Islet precursor cell (in vitro differentiated cells): ENCODE measurements at regions not wholly inside any gene's neighbourhood (a gene's known extent, or its start where the extent isn't known, plus 50 kb on each side); places are given as distances from the start of the nearest gene placed in this dataset.
"Not testable (repeated sequence)": the region's sequence is repeated elsewhere in the genome, so short reads cannot be mapped to it uniquely, and the experiment has no call there.

ENCODE experiments used
- DNase-seq: peaks from one replicate; pipeline ENCODE4 v3.0.0-alpha.2; 2018

DNA sequence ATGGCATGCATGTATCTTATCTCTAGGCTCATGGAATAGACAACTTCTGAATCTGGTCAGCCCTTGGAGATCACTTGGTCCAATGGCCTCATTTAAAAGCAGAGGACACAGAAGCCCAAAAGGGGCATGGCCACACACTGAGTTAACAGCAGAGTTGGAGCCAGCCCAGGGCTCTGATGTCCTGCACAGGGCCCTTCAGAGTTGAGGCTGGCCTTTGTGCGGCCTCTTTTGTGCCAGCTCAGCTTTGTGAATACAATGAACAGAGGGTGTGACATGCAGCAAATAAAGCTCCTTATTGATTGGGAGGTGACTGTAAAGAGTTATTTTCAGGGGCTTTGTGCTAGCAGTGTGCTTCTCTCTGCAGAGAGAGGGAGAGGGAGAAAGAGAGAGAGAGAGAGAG is 150.1 kb upstream of the STK32A start:
- DNase-seq: no peak

GRCh38 chr5:147085409-147085808 is 149.4 kb upstream of the STK32A start:
- no peak for DNase-seq

GRCh38 chr5:147092044-147092443 is 142.8 kb upstream of the STK32A start:
- no peak for DNase-seq

DNA sequence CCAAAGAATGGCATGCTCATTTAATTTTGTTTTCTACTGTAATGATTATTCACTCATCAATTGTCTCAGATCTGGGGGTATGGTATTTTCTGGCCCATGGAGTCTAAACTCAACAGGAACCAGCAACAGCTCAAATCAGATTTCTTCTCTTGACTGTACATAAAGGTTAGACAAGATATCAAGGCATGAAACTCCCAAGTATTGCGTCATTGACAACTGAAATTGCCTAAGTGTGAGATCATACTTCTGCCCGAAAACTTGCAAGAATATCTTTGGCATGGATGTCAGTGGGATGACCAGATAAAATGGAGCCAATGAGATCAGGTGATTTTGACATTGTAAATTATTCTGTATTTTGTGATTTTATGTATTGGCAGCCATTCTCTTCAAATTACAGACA is 141.7 kb upstream of the STK32A start:
- DNase-seq: no peak

DNA sequence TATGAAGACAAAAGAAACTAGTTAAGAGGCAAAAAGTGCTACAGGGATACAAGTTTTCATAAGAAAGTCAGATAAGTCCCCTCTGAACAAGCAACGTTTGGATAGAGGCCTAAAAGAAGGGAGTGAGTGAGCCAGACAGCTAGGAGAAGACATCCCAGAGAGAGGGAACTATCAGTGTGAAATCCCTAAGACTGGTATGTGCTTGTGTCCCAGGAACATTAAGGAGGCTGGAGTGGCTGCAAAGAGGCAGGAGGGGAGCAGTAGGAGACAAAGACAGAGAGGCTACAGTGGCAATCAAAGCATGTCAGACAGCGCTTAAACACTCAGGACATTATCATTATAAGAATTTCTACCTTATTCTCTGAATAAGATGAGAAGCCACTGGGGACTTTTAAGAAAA is 139.1 kb upstream of the STK32A start:
- DNase-seq: no peak

GRCh38 chr5:147098233-147098790 is 136.5 kb upstream of the STK32A start:
- peak; percentile 84 for DNase-seq

GRCh38 chr5:147101659-147102369 is 133.0 kb upstream of the STK32A start:
- DNase-seq: peak; percentile 59

DNA sequence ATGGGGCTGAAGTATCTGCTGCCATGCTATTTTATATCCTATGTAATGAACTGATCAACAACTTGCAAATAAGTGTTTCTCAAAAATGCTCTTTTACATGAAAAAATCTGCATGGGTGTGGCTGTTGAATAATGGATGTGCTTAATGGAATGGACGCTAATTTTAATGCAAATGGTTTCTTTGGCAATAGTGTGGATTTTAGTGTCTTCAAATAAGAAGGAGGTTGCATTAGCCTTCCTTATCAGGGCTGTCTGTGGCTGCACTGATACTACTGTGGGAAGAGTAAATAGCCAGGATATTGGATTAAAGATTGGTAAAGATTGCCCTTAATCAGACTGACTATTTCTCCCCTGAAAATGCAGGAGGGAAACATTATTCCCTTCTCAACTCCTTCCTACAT is 121.9 kb upstream of the STK32A start:
- no peak for DNase-seq

DNA sequence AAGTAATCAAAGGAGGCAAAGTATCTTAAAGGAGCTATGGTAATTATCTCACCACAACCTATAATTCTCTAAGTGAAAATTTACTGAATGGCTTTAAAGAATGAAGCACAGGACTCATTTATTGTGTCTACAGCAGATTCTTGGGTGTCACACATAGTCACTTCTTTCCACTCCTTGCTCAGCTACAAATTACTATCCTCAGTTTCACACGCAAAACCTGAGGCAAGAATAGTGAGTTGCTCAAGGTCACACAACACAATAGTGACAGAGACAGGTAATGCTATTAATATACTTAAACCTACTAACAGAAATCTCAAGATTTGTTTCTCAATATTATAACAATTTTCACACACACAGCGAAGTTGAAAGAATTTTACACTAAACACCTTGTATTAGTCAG is 120.9 kb upstream of the STK32A start:
- DNase-seq: no peak

GRCh38 chr5:147139759-147140158 is 95.1 kb upstream of the STK32A start:
- DNase-seq: not testable (repeated sequence)

DNA sequence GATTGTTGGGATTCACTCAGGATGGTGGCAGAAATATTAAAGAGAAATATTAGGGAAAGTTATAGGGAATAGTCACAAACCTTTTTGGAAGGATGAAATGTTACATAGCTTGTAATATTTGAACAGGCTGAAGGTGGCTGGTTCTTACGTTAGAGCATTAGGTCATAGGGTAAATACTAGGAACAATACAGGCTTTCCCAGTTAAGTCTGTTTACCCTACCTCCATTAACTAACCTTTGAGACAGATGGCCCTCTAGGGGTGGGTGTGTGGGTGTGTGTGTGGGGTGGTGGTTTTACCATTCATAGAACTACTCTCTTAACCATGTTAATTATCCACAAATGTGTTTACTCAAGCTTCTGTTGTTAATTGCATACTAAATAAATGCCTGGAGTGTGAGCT is 94.3 kb upstream of the STK32A start:
- DNase-seq: no peak

DNA sequence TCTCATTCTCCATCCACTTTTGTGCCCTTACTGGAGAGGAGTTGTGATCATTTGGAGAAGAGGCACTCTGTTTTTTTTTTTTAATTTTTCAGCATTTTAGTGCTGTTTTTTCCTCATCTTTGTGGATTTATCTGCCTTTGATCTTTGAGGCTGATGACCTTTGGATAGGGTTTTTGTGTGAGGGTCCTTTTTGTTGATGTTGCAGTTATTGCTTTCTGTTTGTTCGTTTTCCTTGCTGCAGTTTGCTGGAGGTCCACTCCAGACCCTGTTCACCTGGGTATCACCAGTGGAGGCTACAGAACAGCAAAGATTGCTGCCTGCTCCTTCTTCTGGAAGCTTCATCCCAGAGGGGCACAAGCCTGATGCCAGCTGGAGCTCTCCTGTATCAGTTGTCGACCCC is 93.2 kb upstream of the STK32A start:
- DNase-seq: not testable (repeated sequence)

GRCh38 chr5:147143215-147143614 is 91.6 kb upstream of the STK32A start:
- no peak for DNase-seq

- no peak for DNase-seq
Observed at GRCh38 chr5:147145328-147145727, 89.5 kb upstream of the STK32A start.

- DNase-seq: no peak
Observed at GRCh38 chr5:147148715-147149114, 86.1 kb upstream of the STK32A start.

GRCh38 chr5:147152086-147152485 is 82.7 kb upstream of the STK32A start:
- no peak for DNase-seq

DNA sequence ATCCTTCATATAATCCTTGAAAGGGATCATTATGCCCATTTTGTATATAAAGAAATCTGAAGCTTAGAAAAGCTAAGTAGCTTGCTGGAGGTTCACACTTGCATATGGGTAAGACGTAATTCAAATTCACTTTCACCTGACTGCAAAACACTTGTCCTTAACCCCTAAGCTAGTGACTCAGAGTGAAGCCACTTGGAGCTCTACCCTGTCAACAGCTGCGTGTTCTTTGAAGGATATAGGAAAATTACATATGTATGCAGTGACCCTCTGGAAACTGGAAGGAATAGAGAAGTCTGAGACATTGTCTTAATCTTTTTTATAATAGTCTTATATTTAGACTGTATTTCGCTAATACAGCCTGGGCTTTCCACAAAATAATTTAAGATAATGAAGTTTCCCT is 80.0 kb upstream of the STK32A start:
- DNase-seq: no peak

DNA sequence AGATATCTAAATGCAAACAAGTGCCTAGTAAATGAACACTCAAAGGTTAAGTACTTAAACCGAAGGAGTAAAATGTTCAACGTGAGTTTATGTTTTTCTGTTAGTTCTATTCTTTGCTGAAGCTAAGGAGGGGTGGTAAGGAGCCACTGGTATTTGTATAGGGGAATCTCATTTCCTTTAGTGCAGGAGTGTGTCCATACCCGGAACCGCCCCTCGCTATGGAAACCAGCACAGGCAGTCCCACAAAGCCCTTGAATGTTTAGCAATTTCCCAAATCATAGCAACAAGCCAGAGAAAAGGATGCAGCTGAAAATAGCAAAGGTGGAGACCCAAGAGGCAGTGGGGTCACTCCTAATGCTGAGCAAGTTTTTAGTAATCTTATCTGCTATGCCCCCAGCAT is 78.8 kb upstream of the STK32A start:
- no peak for DNase-seq

DNA sequence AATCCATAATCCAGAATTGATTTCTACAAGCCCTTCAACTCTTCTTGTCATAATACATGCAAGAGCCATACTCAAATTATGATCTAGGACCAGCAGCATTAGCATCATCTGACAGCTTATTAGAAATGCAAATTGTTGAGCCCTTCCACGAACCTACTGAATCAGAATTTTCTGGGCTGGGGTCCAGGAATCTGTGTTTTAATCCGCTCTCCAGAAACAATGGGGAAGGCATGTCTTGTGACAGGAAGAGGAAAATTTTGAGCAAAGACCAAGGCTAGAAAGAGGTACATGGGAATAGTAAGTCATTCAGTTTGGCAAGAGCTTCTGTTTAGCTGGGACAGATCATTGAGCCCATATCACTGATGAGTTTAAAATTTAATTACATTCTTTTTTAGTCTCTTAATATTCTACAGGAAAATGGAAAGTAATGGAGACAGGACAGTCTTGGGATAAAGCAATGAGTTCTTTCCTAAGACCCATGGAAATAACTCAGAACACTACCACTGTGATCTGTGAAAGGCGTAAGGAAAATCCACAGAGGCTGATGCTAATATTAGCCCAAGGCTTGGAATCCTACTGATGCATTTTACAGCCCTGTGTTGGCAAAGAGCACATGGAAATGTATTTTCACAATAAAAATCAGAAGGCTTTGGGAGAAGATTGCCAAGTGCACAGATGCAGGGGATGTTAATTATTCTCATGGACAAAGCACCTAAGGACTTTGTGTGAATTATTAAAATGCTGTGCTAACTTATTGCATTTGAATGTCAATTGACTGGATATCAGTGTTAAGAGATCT is 73.7 kb upstream of the STK32A start:
- DNase-seq: no peak

DNA sequence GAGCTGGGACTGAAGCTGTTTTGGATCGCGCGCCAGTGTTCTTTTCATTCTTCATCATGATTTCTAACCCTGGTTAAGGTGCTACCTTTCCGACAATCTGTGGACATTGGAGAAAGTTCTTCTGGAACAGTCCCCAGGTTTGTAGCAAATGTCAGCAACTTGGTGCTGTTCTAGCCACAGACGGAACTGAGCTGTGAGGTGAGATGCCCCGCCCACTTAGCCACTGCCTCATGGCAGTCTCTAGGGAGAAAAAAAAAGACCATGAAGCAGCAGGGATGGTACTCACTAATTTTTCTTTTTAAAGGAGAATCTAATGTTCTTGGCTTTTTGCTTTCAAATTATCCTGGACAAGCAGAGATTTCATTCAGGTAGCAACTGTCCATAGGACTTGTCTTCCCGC is 72.1 kb upstream of the STK32A start:
- no peak for DNase-seq

DNA sequence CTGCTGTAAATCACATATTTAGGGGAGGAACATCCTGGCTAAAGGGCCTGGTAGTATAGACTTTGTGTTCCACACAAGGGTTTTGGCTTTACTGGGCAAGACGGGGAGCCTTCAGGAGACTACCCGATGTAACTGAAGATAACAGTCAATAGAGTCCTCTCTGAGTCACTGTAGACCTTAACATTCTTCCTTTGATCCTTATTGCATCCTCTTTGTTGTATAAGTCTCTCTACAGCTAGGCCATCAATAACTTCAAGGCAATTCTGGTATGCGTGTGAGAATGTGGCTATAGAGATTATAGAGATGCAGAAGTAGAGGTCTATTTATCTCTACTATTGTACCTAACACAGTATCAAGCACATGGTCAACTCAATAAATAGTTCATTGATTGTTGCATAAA is 67.3 kb upstream of the STK32A start:
- DNase-seq: no peak

GRCh38 chr5:147168578-147169327 is 66.1 kb upstream of the STK32A start:
- DNase-seq: no peak

GRCh38 chr5:147169399-147169798 is 65.4 kb upstream of the STK32A start:
- no peak for DNase-seq

- DNase-seq: no peak
Observed at GRCh38 chr5:147169901-147170300, 64.9 kb upstream of the STK32A start.
